BJ (cell line): ENCODE measurements at regions not wholly inside any gene's neighbourhood (a gene's known extent, or its start where the extent isn't known, plus 50 kb on each side); places are given as distances from the start of the nearest gene placed in this dataset.

Source experiments
- CTCF ChIA-PET: fragments of 350-600 bp; formaldehyde crosslinking; extraction: SDS; loops from one replicate; lab custom pipeline; 2021; ENCODE audit warnings: antibody characterized with exemption, inconsistent platforms; lab: Yijun Ruan, JAX
- POLR2A ChIA-PET: fragments of 300-600 bp; sonication (Branson Sonifier 250); formaldehyde crosslinking; extraction: SDS; loops from one replicate; lab custom pipeline; 2021; ENCODE audit warnings: antibody characterized with exemption; lab: Charles Lee
- DNase-seq: peaks from one replicate; pipeline ENCODE4 v3.0.0-alpha.2; 2011; ENCODE audit warnings: low read depth
- H3K27me3 ChIP-seq: 2 replicates; pipeline ENCODE4 v1.6.0; 2011; ENCODE audit warnings: low read length; ENCODE audit not compliant: control insufficient read depth, insufficient read depth
- H3K36me3 ChIP-seq: 2 replicates; pipeline ENCODE4 v1.5.1; 2011; ENCODE audit warnings: low read length; ENCODE audit not compliant: control insufficient read depth, insufficient read depth
- H3K4me3 ChIP-seq: 2 replicates; pipeline ENCODE4 v1.5.1; 2011; ENCODE audit warnings: low read depth, mild to moderate bottlenecking, control low read depth, low read length
- TF ChIP-seq, protein P1 (sequence below): IDR thresholded peaks from 2 replicates; pipeline ENCODE4 v1.5.1; 2011; ENCODE audit warnings: low read depth, mild to moderate bottlenecking, control low read depth, inconsistent platforms, low read length, moderate library complexity; ENCODE audit not compliant: insufficient read depth

DNA sequence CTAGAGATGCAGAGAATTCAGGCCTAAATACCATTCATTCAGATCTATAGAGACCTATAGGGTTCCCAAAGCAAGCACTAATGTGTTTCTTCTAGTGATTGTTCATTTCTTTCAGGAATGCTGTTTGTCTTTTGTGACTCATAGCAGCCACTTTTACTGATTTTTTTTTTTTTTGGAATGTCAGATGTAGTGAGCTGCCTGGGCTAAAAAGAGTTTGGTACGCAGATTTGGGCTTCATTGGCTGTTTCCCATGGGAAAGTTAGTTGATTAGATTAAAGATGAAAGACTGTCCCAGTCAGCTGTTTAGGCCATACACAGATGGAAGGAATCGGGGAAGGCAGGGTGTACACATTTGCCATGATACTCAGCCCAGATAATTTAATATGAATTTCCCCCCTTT, 87.6 kb downstream of the CDC42EP3 start:
- TF ChIP-seq, protein P1, sequence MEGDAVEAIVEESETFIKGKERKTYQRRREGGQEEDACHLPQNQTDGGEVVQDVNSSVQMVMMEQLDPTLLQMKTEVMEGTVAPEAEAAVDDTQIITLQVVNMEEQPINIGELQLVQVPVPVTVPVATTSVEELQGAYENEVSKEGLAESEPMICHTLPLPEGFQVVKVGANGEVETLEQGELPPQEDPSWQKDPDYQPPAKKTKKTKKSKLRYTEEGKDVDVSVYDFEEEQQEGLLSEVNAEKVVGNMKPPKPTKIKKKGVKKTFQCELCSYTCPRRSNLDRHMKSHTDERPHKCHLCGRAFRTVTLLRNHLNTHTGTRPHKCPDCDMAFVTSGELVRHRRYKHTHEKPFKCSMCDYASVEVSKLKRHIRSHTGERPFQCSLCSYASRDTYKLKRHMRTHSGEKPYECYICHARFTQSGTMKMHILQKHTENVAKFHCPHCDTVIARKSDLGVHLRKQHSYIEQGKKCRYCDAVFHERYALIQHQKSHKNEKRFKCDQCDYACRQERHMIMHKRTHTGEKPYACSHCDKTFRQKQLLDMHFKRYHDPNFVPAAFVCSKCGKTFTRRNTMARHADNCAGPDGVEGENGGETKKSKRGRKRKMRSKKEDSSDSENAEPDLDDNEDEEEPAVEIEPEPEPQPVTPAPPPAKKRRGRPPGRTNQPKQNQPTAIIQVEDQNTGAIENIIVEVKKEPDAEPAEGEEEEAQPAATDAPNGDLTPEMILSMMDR: no peak

GRCh38 chr2:37585295-37585908, 86.0 kb downstream of the CDC42EP3 start:
- TF ChIP-seq, protein P1: no peak
- POLR2A ChIA-PET: no interaction called here
- DNase-seq: no peak
- Histone ChIP-seq H3K27me3 (no peaks in the 10 kb centered on the region), H3K36me3 (no peaks in the 10 kb centered on the region), H3K4me3 (no peak overlapping the region)
- CTCF ChIA-PET: no interaction called here

More for the DNA sequence above, 87.6 kb downstream of the CDC42EP3 start:
- POLR2A ChIA-PET: no interaction called here
- CTCF ChIA-PET: no interaction called here
- DNase-seq: no peak
- H3K4me3 ChIP-seq: no peak overlapping the region
- no peaks in the 10 kb centered on the region for H3K27me3 ChIP-seq
- no peaks in the 10 kb centered on the region for H3K36me3 ChIP-seq

DNA sequence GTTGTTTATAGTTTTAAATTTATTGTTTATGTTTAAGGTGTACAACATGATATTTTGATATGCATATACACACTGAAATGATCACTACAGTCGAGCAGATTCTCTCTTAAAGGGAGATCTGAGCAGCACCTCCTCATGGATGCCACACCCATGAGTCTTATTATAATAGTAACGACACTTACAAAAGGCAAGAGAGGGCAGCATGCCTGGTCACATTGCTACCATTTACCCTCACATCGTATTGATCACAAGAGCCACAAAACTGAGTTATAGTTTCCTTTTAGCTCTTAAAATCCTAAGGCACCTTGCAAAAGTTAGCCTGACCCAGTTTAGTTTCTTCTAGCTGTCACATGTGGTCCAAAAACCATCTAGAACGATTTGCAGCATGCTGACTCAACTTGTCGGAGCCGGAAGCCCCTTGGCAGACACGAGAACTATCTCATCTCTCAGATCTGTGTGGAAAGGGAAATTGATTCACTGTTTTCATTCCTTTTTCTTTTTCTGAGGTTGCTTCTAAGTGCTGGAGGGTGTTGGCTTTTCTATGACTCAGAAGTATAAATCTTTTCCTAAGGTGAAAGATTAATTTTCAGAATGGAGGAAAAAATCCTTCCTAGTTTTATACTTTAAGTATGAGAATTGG, 85.3 kb downstream of the CDC42EP3 start:
- POLR2A ChIA-PET: no interaction called here
- peak; percentile 77 for DNase-seq
- Histone ChIP-seq H3K4me3 (no peak overlapping the region), H3K36me3 (no peaks in the 10 kb centered on the region), H3K27me3 (no peaks in the 10 kb centered on the region)
- TF ChIP-seq, protein P1: no peak
- CTCF ChIA-PET: no interaction called here

DNA sequence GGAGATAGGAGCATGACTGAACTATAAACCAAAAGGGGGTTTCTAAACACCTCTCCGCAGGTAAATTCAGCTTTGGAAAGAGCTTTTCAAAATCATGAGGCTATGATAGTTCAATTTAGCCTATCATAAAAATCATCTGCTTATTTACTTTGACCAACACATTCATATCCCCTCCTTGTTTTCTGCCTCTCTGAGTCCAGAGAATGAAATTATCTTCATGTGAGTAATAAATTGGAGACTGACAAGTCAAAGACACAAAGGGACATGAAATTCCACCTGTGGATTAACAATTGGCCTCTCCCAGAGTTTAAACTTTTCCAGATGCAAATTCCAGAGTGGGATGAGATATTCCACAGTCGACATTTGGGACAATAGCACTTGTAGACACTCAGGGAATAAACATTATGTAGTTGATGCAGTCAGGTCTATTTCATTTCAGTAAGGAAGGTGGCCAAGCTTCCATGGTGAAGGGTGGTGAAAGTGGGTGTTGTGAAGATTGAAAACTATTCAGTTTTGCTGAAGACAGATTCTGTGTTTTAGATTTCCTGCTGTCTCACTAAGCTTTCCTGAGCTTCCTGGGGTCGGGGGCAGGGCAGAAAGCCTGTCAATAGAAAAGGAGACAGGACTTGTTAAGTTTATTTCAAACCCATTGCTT, 84.7 kb downstream of the CDC42EP3 start:
- DNase-seq: no peak
- Histone ChIP-seq H3K27me3 (no peaks in the 10 kb centered on the region), H3K36me3 (no peaks in the 10 kb centered on the region), H3K4me3 (no peak overlapping the region)
- POLR2A ChIA-PET: no interaction called here
- TF ChIP-seq, protein P1: no peak
- CTCF ChIA-PET: interaction anchor here (1.7 kb wide), 1 partner anchor 17 kb away, joined by 4 read pairs; no protein-coding TSS in a partner anchor

DNA sequence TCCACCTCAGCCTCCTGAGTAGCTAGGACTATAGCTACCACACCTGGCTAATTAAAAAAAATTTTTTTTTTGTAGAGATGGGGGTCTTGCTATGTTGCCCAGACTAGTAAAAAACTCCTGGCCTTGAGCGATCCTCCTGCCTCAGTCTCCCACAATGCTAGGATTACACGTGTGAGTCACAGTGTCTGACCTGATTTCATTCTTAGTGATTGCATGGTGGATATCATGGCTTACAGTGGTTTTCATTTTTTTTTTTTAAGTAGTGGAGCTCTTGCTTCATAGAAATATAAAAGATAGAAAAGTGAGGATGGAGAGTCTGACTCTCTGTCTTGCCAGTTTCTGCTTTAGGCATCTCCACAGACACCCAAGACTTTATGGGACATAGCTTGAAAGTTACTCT, 83.6 kb downstream of the CDC42EP3 start:
- Histone ChIP-seq H3K36me3 (no peaks in the 10 kb centered on the region), H3K27me3 (no peaks in the 10 kb centered on the region), H3K4me3 (no peak overlapping the region)
- DNase-seq: no peak
- TF ChIP-seq, protein P1: no peak
- CTCF ChIA-PET: interaction anchor here (0.5 to 1.7 kb wide), 2 partner anchors 18 to 194 kb away, joined by 4 read pairs; no protein-coding TSS in a partner anchor
- POLR2A ChIA-PET: interaction anchor here (0.7 kb wide), 1 partner anchor 25 kb away, joined by 12 read pairs; no protein-coding TSS in a partner anchor
